NCI-H524 treated with DMSO at 0.1 percent for 48 hours (cell line): ENCODE measurements at regions not wholly inside any gene's neighbourhood (a gene's known extent, or its start where the extent isn't known, plus 50 kb on each side); places are given as distances from the start of the nearest gene placed in this dataset.

Experiments used
- DNase-seq: peaks from one replicate; lab custom pipeline; 2025; lab: John Stamatoyannopoulos, UW

DNA sequence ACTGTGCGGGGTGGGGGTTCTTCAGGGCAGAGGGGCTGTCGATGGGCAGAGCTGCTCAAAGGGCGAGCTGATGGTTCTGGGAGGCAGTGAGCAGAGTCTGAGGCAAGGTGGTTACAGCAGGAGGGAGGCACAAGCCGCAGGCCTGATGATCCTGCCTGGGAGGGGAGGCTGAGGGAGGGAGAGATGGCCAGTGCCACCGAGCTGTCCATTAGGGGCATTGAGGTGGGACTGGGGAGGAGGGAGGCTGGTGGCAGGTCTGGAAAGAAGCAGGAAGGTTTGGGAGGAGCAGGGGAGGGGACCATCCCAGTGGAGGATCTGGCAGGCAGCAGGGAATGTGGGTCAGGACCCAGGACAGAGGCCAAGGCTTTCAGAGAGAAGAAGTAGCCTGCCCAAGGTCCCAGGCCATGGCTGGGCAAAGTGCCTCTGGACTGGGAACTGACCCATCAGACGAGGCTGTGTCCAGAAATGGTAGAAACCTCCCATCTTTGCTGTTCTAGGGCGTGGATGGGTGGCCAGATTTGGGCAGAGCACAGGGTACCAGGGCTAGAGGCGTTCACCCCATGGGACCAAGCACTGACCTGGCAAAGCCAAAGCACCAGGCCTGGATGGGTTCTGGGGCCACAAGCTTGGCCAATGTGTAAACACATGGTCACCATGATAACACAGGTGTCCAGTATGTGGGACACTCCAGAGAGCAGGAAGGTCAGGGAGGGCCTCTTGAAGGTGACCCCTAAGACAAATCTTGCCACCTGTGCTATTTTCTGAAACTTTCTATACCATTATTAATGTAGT lies 55.5 kb downstream of the INHBB start:
- no peak for DNase-seq

DNA sequence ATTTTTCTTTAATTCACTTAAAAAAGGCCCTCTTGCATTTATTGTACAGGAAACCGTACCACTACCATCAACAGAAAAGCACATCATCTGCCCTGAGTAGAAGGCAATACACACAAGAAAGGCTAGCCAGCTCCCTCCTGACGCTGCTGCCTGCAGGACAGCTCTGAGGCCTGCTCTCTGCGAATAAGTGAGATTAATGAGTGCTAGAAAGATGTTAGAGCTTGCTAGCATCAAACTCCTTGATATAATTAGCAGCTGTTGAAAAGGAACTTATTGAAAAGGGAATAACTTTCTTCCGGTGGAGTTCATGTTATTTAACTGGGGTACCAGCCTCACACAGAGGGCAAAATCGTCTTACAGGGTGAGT lies 56.1 kb downstream of the INHBB start:
- DNase-seq, result no peak

DNA sequence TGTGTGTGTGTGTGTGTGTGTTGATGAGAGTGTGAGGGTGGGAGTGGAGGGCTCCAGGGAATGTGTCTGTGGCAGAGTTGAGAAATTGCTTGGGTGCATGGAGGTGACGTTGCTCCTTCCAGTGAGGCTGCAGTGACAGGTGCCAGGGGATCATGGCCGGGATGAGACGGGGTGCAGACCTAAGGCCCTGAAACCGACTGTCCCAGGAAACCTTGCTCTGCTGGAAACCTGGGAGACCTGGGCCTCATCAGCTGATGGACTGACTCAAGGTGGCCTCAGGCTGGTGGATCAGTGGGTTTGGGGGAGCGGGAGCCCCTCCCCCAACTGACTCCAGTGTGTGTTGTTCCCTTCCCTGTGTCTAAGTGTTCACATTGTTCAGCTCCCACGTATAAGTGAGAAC lies 56.6 kb downstream of the INHBB start:
- DNase-seq, result no peak

DNA sequence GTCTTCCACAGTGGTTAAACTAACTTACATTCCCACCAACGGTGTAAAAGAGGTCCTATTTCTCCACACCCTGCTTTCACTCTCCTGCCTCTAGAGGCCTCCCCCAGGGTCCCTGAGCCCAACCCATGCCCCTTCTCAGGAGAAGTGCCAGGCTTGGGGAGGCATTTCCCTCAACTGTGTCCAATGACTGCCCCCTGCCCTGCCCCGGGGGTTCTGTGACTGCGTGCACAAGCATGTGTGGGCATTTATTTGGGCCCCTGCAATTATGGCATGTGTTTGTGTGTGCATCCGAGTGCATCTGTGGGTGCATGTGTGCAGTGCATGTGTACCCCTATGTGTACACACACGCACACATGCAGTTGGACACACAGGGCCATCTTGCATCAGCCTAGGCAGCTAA lies 57.3 kb downstream of the INHBB start:
- DNase-seq, result no peak

DNA sequence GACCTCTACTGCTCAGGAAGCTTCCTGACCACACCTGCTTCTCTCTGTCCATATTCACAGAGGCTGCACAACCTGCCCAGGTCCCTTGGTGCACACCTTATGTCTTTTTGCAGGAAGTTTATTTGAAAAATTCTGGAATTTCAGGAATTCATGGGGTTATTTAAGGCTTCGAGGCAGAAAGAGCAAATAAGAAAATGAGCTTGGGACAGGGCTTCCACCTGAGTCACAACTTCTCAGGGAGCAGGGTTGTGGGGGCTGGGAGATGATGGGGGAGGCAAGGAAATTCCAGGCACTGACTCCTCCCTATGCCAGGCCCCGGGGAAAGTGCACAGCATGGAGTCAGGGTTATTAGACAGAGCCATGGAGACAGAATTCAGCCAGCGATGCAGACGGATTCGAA lies 57.7 kb downstream of the INHBB start:
- DNase-seq, result no peak

DNA sequence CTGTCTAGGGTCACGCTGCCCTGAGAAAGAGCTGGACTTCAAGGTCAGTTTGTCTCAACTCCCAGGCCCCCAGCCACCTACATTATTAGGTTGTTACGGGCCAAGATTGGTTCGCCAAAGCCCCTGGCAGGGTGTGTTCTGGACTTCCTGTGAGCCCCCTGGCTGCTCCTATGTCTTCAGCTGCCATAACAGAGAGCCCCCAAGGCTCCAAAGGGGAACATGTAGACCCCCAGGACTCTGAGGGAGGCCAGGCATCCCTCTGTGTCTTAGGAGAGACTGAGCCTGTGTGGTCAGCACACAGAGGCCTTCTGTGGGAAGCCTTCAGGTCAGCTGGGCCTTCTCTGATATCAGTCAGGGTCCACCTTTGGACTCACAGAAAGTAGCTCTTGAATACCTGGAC lies 58.3 kb downstream of the INHBB start:
- no peak for DNase-seq

DNA sequence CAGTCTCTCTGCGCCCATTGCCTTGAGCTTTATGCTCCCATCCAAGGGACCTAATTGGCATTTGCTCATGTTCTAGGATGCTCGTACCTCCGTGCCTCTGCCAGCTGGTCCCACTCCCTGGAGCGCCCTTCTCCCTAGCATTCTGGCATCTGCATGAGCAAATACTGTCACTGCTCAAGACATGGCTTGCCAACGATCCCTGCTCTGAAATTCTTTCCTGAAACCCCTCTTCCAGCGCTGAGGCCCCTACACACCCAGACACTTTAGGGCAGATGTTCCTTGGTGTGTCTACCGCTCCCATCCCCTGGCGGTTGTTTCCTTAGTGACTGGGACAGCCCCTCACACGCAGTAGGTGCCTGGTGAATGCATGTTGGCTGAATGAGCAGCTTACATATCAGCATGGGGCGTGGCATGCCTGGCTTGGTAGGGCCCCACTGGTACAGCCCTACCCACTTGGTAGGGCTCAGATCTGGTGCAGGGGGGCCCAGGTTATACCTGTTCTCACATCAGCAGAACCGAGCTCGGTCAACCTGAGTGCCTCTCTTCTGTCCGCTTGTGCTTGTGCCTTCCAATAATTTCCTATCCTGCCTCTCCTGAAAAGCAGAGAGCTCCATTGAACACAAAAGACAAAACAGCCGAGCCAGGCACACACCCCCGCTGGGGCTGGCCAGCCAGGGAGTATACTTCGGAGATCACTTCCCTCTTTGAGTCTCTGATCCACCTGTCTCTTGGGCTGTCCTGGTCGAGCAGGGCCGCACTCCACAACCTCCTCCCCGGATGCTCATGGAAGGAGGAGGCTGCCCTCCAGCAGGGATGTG lies 59.2 kb downstream of the INHBB start:
- no peak for DNase-seq

DNA sequence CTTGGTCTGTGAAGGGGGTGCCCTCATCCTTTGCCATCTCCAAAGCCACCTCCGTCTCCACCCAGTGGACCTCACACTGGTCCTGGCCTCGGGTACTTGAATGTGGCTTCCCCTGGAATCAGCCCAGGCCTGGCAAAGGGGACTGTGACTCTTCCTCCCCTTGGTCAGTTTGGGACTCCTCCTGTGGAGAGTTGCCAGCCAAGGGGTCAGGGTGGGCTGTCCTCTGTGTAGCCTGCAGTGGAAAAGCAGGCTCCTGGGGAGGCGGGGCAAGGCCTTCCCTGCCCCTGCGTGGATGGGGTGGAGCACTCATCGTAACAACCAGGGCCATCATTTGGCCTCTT lies 59.8 kb downstream of the INHBB start:
- DNase-seq, result no peak

DNA sequence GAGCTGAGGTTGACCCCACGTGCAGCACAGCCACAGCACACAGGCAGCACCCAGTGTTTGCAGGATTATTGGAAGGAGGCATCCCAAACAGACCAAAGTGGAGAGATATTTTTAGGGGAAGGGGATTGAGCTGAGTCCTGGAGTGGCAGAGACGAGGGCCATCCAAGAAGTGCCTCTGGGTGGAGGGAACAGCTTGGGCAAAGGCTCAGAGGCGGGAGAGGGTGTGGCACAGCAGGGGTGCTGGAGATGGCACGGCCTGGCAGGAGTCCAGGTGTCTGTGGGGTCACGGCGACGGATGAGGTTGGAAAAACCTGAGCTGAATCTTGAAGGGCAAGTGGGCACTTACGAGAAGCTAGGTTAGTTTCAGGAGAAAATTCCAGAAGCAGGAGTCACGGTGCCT lies 60.6 kb downstream of the INHBB start:
- no peak for DNase-seq

DNA sequence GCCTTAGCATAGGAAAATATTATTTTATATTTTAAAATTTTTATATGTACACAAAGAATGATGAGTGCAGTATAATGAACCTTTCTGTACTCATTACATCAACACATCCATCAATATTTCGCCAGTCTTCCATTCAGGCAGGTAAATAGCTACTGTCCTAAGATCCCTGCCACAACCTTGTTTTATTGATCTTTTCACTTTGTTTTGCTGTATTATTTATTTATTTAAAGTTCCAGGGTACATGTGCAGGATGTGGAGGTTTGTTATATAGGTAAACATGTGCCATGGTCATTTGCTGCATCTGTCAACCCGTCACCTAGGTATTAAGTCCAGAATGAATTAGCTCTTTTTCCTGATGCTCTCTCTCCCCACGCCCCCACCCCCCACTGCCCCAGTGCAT lies 64.6 kb downstream of the INHBB start:
- DNase-seq, result no peak

DNA sequence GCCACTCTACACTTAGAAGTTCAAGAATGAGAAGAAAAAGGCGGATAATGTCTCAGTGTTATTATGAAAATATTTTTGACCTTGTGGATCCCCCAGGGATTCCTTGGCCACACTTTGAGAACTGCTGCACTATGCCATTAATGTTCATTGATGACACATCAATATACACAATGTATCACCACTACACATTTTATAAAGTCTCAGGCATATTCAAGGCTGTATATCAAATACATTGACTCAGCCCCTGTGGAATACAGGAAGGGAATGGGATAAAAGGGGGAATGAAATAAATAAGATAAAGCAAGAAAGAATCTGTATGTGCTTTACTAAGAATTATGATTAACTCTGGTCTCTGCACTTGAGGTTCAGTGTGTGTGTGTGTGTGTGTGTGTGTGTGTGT lies 69.1 kb downstream of the INHBB start:
- no peak for DNase-seq

DNA sequence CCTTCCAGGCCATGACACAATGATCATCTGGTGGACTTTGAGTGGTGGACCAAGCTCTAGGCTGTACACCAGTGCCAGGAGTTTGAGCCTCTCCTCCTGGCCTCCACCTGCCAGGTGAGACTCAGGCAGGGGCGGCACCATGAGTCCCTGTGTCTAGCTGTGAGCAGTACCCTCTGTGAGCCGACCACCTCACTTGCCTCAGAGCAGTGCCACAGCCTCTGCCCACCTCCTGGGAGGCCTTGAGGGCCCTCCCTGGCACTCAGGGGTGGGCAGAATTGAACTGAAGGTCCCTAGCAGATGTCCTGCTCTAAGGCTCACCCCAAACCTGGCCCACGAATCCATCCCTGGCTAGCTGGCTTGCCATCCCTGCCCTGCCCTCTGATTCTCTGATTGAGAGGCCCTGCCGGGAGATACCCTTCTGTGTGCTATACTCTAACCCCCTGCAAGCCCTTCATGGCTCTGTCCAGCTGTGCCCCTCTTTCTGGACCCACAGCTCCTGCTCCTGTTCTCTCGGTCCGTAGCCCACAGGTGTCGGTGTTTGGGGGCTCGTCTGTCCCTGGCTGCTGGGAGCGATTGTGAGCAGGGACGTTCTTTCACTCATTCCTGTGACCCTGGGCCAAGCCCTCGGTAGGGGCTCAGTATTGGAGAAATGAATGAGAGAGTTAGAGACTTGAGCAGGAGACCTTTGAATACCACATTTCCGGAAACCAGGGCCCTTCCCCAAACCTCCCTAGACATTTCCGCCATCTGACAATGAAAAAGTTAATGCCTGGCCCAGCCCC lies 70.0 kb downstream of the INHBB start:
- no peak for DNase-seq

DNA sequence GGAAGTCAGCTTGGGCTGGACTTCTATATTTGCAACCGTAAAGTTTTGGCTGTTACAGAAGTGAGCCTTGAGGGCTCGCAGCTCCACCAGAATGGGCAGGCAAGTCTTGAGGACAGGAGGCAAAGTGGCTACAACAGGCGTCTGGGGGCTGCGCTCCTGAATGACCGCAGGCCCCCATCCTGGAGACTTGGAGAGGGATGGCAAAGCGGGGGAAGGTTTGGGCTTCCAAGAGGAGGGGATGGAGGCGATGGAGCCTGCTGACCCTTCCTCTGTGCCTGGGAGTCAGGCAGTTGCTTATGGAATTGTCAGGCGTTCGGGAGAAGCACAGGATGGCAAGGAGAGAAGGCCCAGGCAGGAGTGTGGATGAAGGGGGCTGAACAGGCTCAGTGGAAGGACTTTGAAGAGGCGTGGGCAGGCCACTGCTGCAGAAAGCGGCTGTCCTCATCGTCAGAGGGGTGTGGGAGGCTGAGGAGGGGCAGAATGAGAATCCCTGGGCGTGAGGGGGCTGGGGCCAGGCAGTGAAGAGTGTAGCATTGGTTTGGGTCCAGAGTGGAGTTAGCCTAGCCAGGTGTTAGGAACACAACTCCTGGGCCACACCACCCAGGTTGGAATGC lies 72.3 kb downstream of the INHBB start:
- DNase-seq, result no peak

DNA sequence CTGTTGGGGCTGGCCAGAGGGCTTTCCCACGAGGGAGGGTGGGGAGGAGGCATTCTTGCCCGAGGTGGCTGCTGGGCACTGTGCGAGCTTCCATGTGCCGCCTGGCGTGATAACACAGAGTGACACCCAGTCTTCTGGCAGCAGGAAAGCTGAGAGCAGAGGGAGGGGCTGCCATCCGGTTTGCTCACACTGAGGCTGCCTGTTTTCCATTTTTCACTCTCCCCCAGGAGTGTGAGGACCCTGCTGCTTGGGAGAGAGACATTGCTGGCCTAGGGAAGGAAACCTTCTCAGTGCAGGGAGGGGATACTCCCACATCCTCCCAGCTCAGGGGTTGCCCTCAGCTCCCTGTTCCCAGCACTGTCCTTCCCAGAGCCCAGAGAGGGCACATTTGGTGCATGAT lies 73.1 kb downstream of the INHBB start:
- DNase-seq, result no peak

DNA sequence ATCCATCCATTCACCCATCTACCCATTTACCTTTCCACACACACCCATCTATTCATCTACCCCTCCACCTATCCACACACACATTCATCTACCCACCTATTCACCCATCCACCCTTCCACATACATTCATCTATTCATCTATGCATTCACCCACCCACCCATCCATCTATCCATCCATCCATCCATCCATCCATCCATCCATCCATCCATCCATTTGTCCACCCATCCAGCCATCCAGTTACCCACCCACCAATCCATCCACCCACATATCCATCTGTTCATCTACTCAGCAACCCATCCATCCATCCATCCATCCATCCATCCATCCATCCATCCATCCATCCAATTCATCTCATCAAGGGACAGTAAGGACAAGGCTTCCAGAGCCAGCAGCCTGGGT lies 74.0 kb downstream of the INHBB start:
- no peak for DNase-seq

DNA sequence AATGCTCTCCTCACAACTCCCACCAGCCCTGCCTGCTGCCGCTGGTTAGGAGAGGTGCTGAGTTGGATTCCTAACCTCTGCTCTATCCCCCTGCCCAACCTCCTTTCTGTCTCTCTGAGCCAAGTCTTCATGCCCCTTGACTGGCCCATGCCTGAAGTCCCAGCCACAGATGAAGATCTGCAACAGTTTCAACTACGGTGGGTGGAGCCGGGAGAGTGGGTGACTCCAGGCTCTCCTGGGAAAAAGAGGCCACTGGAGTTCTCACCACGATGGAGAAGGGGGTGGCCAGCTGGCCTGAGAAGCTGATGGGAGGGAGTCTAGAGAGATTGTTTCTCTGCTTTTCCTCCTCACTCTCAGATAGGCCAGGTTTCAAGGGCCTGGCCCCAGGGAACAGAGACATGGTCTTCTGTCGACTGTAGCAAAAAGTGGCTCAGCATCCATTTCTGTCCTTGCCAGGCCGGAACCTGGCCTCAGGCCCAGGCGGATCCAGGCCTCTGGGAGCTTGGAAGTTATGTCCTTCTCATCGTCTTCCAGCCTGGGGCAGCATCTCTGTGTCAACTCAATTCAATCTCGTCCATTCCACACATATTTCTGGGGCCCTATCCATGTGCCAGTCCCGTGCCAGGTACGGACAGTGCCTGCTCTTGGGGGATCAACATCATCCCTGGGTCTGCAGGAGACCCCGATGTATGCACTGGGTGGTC lies 75.3 kb downstream of the INHBB start:
- DNase-seq, result no peak

DNA sequence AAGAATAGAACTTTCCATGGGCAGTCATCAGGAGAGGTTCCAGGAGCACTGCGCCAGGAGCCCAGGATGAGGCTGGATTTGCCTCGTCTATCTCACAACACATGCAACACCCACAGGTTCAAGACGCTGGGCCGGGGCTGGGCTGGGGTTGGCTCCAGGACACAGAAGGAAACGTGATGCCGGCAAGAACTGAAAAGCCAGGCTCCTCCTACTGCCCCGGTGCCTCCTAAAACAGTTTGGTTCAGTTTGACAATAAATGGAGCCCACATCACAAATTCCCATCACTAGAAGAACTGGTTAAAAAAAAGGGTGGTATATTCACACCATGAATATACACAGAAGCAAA lies 75.9 kb downstream of the INHBB start:
- no peak for DNase-seq

DNA sequence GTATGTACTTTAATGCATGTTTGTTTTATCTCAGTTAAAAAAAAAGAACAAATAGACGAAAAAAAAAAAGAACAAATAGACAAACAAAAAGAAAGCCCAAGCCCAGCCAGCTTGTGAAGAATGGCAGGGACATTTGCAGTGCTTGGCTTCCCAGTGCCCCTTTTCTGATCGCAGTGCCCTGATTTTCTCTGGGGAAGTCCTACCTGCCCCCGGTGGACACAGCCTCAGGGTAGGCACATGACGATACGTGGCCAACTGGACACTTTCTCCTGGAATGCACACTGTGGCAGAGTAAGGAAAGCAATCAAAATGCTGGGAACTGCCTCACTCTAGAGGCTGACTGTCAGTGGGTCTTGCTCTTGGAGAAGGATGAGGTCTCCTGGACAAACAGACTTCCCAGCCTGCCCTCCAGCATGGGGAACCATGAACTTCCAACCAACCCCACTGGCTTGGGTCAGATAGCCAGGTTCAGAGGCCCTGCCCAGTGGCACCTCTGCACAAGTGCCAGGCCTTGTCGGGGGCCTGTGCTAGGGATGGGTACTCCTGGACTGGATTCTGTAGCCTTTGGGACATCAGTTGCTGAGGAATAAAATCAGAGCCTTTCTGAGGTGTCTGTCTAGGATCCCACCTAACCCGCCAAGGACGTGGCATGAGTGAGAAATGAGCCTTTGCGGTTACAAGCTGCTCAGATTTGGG lies 76.7 kb downstream of the INHBB start:
- DNase-seq, result no peak

DNA sequence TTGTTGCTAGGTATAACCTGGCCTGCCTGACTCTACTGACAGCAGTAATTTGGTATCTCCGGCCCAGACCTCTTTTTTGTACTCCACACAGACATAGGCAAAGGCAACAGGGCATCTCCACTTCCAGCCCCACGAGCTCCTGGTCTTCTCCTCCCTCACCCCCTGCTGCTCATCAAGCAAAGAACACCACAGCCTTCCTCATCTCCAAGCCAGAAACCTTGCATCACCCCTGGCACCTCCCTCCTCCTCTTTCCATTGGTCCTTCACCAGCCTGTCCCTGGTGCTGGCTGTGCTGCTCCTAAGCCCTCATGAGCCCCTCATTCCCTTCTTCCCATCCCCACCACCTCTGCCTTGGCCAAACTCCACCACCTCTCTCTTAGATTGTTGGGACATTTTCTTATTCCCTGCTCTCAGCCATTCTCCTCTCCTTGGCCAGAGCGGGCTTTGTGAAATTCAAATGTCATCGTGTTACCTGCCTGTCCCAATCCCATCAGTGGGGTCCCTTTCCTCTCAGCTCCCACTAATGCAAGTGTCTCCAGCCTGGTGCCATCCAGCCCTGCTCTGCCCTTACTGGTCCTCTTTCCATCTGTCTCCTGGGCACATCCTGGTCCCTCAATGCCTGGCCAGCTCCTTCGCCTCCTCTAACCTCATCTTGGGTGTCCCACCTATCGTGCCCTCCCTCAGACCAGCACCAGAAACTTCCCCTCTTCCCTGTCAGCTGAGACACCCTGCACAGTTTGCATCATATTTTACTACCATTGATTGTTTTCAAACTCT lies 77.4 kb downstream of the INHBB start:
- no peak for DNase-seq

DNA sequence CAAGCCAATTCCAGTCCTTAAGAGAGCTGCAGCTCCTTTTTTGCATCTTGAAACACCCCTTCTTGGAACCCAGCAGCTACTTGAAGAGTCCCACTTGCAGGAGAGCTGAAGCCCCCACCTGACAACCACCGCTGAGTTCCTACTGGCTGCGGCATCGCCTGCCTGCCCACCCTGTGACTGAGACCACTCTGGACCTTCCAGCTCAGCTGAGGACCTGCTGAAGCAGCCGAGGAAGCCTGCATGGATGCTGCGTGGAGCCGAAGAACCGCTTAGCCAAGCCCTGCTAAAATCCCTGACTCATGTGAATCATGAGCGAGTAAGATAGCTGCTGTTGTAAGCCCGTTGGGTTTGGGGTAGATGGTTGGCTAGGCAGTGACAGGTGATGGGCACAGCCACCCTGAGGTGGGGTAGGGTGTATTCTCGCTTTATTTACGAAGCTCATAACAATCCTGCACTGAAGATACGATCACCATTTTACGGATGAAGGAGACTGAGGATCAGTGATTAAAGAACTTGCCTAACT lies 78.4 kb downstream of the INHBB start:
- no peak for DNase-seq
